ENCODE measurements at regions not wholly inside any gene's neighbourhood (a gene's known extent, or its start where the extent isn't known, plus 50 kb on each side); places are given as distances from the start of the nearest gene placed in this dataset.

DNA sequence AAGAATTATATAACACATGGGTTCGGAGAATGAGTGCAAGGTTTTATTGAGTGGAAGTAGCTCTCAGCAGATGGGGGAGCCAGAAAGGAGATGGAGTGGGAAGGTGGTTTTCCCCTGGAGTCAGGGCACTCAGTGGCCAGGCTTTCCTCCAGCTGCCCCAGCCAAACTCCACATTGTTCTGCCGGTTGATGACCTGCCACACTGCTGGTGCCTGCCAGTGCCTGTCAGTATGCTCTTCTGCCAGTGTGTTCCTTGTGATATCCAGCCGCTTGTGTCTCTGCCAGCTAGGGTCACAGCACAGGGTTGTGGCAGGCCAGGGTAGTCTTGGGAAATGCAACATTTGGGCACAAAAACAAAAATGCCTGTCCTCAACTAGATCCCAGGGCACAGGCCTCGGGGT is 604.8 kb upstream of the TECRL start:
- TF ChIP-seq, protein P1, sequence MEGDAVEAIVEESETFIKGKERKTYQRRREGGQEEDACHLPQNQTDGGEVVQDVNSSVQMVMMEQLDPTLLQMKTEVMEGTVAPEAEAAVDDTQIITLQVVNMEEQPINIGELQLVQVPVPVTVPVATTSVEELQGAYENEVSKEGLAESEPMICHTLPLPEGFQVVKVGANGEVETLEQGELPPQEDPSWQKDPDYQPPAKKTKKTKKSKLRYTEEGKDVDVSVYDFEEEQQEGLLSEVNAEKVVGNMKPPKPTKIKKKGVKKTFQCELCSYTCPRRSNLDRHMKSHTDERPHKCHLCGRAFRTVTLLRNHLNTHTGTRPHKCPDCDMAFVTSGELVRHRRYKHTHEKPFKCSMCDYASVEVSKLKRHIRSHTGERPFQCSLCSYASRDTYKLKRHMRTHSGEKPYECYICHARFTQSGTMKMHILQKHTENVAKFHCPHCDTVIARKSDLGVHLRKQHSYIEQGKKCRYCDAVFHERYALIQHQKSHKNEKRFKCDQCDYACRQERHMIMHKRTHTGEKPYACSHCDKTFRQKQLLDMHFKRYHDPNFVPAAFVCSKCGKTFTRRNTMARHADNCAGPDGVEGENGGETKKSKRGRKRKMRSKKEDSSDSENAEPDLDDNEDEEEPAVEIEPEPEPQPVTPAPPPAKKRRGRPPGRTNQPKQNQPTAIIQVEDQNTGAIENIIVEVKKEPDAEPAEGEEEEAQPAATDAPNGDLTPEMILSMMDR (IDR thresholded peaks at IDR 0.05), result no peak
- no peak for TF ChIP-seq ZFX (IDR thresholded peaks at IDR 0.05; ENCODE audit: borderline replicate concordance)

Measured in 22Rv1 (cell line).